ENCODE measurements at regions not wholly inside any gene's neighbourhood (a gene's known extent, or its start where the extent isn't known, plus 50 kb on each side); places are given as distances from the start of the nearest gene placed in this dataset.

GRCh38 chr9:26723486-26723885 lies 169.1 kb downstream of the CAAP1 start:
- H3K4me3 ChIP-seq (ENCODE audit: low read depth, low read length) = no peak overlapping the region
- TF ChIP-seq CTCF (IDR thresholded peaks at IDR 0.05; ENCODE audit: borderline replicate concordance, insufficient read depth, low read depth, low read length) = peak; percentile 69

GRCh38 chr9:26722755-26723154 lies 169.8 kb downstream of the CAAP1 start:
- TF ChIP-seq CTCF (IDR thresholded peaks at IDR 0.05; ENCODE audit: borderline replicate concordance, insufficient read depth, low read depth, low read length) = no peak
- no peak overlapping the region for H3K4me3 ChIP-seq (ENCODE audit: low read depth, low read length)

GRCh38 chr9:26710008-26710407 lies 182.6 kb downstream of the CAAP1 start:
- no peak overlapping the region for H3K4me3 ChIP-seq (ENCODE audit: low read depth, low read length)
- no peak for TF ChIP-seq CTCF (IDR thresholded peaks at IDR 0.05; ENCODE audit: borderline replicate concordance, insufficient read depth, low read depth, low read length)

- TF ChIP-seq CTCF (IDR thresholded peaks at IDR 0.05; ENCODE audit: borderline replicate concordance, insufficient read depth, low read depth, low read length) = no peak
- H3K4me3 ChIP-seq (ENCODE audit: low read depth, low read length) = no peak overlapping the region
Measured at GRCh38 chr9:26706223-26706622, 186.4 kb downstream of the CAAP1 start.

- H3K4me3 ChIP-seq (ENCODE audit: low read depth, low read length) = no peak overlapping the region
- no peak for TF ChIP-seq CTCF (IDR thresholded peaks at IDR 0.05; ENCODE audit: borderline replicate concordance, insufficient read depth, low read depth, low read length)
Measured at GRCh38 chr9:26695298-26695622, 197.3 kb downstream of the CAAP1 start.

- no peak for TF ChIP-seq CTCF (IDR thresholded peaks at IDR 0.05; ENCODE audit: borderline replicate concordance, insufficient read depth, low read depth, low read length)
- H3K4me3 ChIP-seq (ENCODE audit: low read depth, low read length) = no peak overlapping the region
Measured at GRCh38 chr9:26694381-26695297, 198.0 kb downstream of the CAAP1 start.

- no peak for TF ChIP-seq CTCF (IDR thresholded peaks at IDR 0.05; ENCODE audit: borderline replicate concordance, insufficient read depth, low read depth, low read length)
- H3K4me3 ChIP-seq (ENCODE audit: low read depth, low read length) = no peak overlapping the region
Measured at GRCh38 chr9:26689041-26689440, 203.6 kb downstream of the CAAP1 start.

Measured in GM12875 (cell line).